Right lobe of liver (tissue), 6 donors: ENCODE measurements at regions not wholly inside any gene's neighbourhood (a gene's known extent, or its start where the extent isn't known, plus 50 kb on each side); places are given as distances from the start of the nearest gene placed in this dataset.

Experiments used
- ATAC-seq, 4 donors: fragments of 200-7000 bp; cut with Tn5 transposase; one replicate each; pipeline ENCODE4 v1.9.1; 2020; ENCODE audit warnings: mild to moderate bottlenecking in 4 of 4, moderate library complexity in 4 of 4
- DNase-seq, 3 donors: peaks; one replicate each; pipeline ENCODE4 v3.0.0-alpha.2; 2020
- H3K27ac ChIP-seq, 3 donors: fragments of 200-600 bp; one replicate each; pipeline ENCODE4 v1.8.0; 2022
- H3K27me3 ChIP-seq, 2 donors: fragments of 200-600 bp; one replicate each; pipeline ENCODE4 v1.8.0; 2022
- H3K36me3 ChIP-seq, 4 donors: fragments of 200-600 bp; sonication (generic) in 1 of 4; one replicate each; pipeline versions ENCODE4 v1.5.1 to v1.8.0; 2017 to 2022; ENCODE audit warnings: control low read depth in 1 of 4
- H3K4me1 ChIP-seq, 4 donors: fragments of 200-600 bp; sonication (generic) in 1 of 4; one replicate each; pipeline versions ENCODE4 v1.5.1 to v1.8.0; 2017 to 2022; ENCODE audit warnings: control low read depth in 1 of 4
- H3K4me3 ChIP-seq, 3 donors: fragments of 200-600 bp; one replicate each; pipeline ENCODE4 v1.8.0; 2022
- H3K9me3 ChIP-seq, 4 donors: fragments of 200-600 bp; sonication (generic) in 1 of 4; one replicate each; pipeline versions ENCODE4 v1.5.1 to v1.8.0; 2017 to 2022; ENCODE audit warnings: control low read depth in 1 of 4
- CTCF ChIP-seq, 4 donors: fragments of 200-600 bp in 3 of 4; fragments of 450-650 bp in 1 of 4; IDR thresholded peaks; one replicate each; pipeline versions ENCODE4 v1.5.1 to v1.8.0; 2016 to 2022; ENCODE audit warnings: antibody characterized with exemption in 4 of 4, mild to moderate bottlenecking in 2 of 4
- POLR2A ChIP-seq: fragments of 450-650 bp; IDR thresholded peaks from one replicate; pipeline ENCODE4 v1.6.1; 2017; ENCODE audit warnings: antibody characterized with exemption, mild to moderate bottlenecking
- WGBS: methylation state at CpG from one replicate; pipeline ENCODE4 v1.1.6; 2018; ENCODE audit warnings: low coverage, low lambda C conversion rate; ENCODE audit not compliant: insufficient coverage; ENCODE audit errors: missing lambda C conversion rate; 5-methylcytosine and 5-hydroxymethylcytosine counted together
- intact Hi-C, 2 donors: fragments of 100-400 bp; cut with DNase I; formaldehyde crosslinking; loops; one replicate each; pipeline versions ENCODE4 v1.11.2 to v1.14.1; 2022
- donor health status: DM: no; HTN: yes; CAD: no.
- donor health status: DM: no; HTN: no; CAD: no.
- donor health status: DM: no; HTN: no; CAD: no.
- donor health status: DM: no; HTN: yes; CAD: no.
- donor health status: DM: no; HTN: yes; CAD: no.

GRCh38 chr6:9347608-9348007 is 912.3 kb upstream of the SLC35B3 start:
- Histone ChIP-seq H3K27me3 (no peaks in the 10 kb centered on the region), H3K36me3 (no peaks in the 10 kb centered on the region), H3K4me3 (no peak overlapping the region), H3K27ac (no peak overlapping the region), H3K4me1 (no peaks in the 10 kb centered on the region), H3K9me3 (no peaks in the 10 kb centered on the region)
- intact Hi-C loops = no loop called here
- no peak for DNase-seq
- WGBS = 37% methylated on average over 3 of the region's 3 CpGs
- TF ChIP-seq POLR2A (no peak), CTCF (IDR thresholded peaks at IDR 0.05) (no peak)
- no peak for ATAC-seq

GRCh38 chr6:9346923-9347322 is 911.6 kb upstream of the SLC35B3 start:
- WGBS = 51% methylated on average over 2 of the region's 2 CpGs
- intact Hi-C loops = no loop called here
- ATAC-seq = no peak

GRCh38 chr6:9335431-9335830 is 900.1 kb upstream of the SLC35B3 start:
- H3K9me3 ChIP-seq = no peaks in the 10 kb centered on the region
- no peak for ATAC-seq
- no peaks in the 10 kb centered on the region for H3K4me1 ChIP-seq
- WGBS = 71% methylated on average over 9 of the region's 10 CpGs
- no peak overlapping the region for H3K27ac ChIP-seq
- intact Hi-C loops = no loop called here
- no peaks in the 10 kb centered on the region for H3K36me3 ChIP-seq
- no peak overlapping the region for H3K4me3 ChIP-seq
- DNase-seq = no peak
- TF ChIP-seq CTCF (IDR thresholded peaks at IDR 0.05) (no peak), POLR2A (no peak)
- H3K27me3 ChIP-seq = no peaks in the 10 kb centered on the region

More at GRCh38 chr6:9346923-9347322, 911.6 kb upstream of the SLC35B3 start:
- Histone ChIP-seq H3K9me3 (no peaks in the 10 kb centered on the region), H3K4me3 (no peak overlapping the region), H3K27me3 (no peaks in the 10 kb centered on the region), H3K27ac (no peak overlapping the region), H3K4me1 (no peaks in the 10 kb centered on the region), H3K36me3 (no peaks in the 10 kb centered on the region)
- TF ChIP-seq POLR2A = no peak
- TF ChIP-seq CTCF (IDR thresholded peaks at IDR 0.05) = no peak
- no peak for DNase-seq

GRCh38 chr6:9334979-9335378 is 899.6 kb upstream of the SLC35B3 start:
- no peak for ATAC-seq
- no peak overlapping the region for H3K27ac ChIP-seq
- no peak overlapping the region for H3K4me3 ChIP-seq
- TF ChIP-seq POLR2A = no peak
- TF ChIP-seq CTCF (IDR thresholded peaks at IDR 0.05) = no peak
- 46% methylated on average over 3 of the region's 3 CpGs for WGBS
- DNase-seq = no peak
- no peaks in the 10 kb centered on the region for H3K4me1 ChIP-seq
- H3K9me3 ChIP-seq = no peaks in the 10 kb centered on the region
- intact Hi-C loops = no loop called here
- H3K27me3 ChIP-seq = no peaks in the 10 kb centered on the region
- H3K36me3 ChIP-seq = no peaks in the 10 kb centered on the region

- H3K27me3 ChIP-seq = no peaks in the 10 kb centered on the region
- no peaks in the 10 kb centered on the region for H3K4me1 ChIP-seq
- ATAC-seq (no peak), DNase-seq (no peak)
- no peaks in the 10 kb centered on the region for H3K36me3 ChIP-seq
- no peaks in the 10 kb centered on the region for H3K9me3 ChIP-seq
- no peak overlapping the region for H3K27ac ChIP-seq
- no peak overlapping the region for H3K4me3 ChIP-seq
- TF ChIP-seq POLR2A (no peak), CTCF (IDR thresholded peaks at IDR 0.05) (no peak)
- WGBS = 56% methylated on average over 2 of the region's 2 CpGs
- intact Hi-C loops = no loop called here
These were observed 897.0 kb upstream of the SLC35B3 start for GRCh38 chr6:9332241-9332780.
